HepG2 (cell line): ENCODE measurements at regions not wholly inside any gene's neighbourhood (a gene's known extent, or its start where the extent isn't known, plus 50 kb on each side); places are given as distances from the start of the nearest gene placed in this dataset.

ENCODE experiments used
- ATAC-seq: fragments of 200-7000 bp; cut with Tn5 transposase; 3 replicates; pipeline ENCODE4 v1.9.1; 2020; ENCODE audit warnings: mild to moderate bottlenecking, moderate library complexity
- BruUV-seq: library from RNA; stranded (reverse); fragments of 400-500 nt; replicated peaks from 2 replicates; lab custom pipeline; 2021; lab: Mats Ljungman, UMichigan
- CTCF ChIA-PET: fragments of 300-600 bp; formaldehyde crosslinking; extraction: SDS; loops from one replicate; lab custom pipeline; 2021; ENCODE audit warnings: low total read pairs, inconsistent platforms, low intra/inter-chr PET ratio; lab: Yijun Ruan, JAX
- POLR2A ChIA-PET: fragments of 350-600 bp; sonication (Branson Sonifier 250); formaldehyde crosslinking; loops from one replicate; lab custom pipeline; 2020; ENCODE audit warnings: antibody characterized with exemption, inconsistent platforms; lab: Yijun Ruan, JAX
- DNase-seq: peaks from one replicate; pipeline ENCODE4 v3.0.0-alpha.2; 2015; ENCODE audit warnings: low spot score
- FAIRE-seq: peaks from 3 replicates; lab custom pipeline; 2011; peaks lifted over from hg19 to GRCh38; lab: Jason Lieb, UNC
- H2AFZ ChIP-seq: one replicate; pipeline ENCODE4 v1.6.1; 2011; ENCODE audit warnings: low read length, inconsistent platforms
- H3K27ac ChIP-seq: fragments of 300-600 bp; 3 replicates; pipeline ENCODE4 v1.8.0; 2011; ENCODE audit warnings: mixed run types, mild to moderate bottlenecking, mixed read lengths, low read length, inconsistent platforms; ENCODE audit not compliant: insufficient read depth; ENCODE audit errors: extremely low read length
- H3K27me3 ChIP-seq, 2 experiments: fragments of 200-600 bp in 1 of 2; 2 replicates in 1 of 2; 3 replicates in 1 of 2; pipeline versions ENCODE4 v1.6.0 to v1.8.0; 2011; ENCODE audit warnings: low read length in 2 of 2, mild to moderate bottlenecking in 2 of 2, moderate library complexity in 2 of 2, inconsistent platforms in 1 of 2; ENCODE audit not compliant: insufficient read depth in 2 of 2, control insufficient read depth in 1 of 2
- H3K36me3 ChIP-seq, 2 experiments: fragments of 200-600 bp in 1 of 2; replicated peaks in 1 of 2; 2 replicates in 1 of 2; 3 replicates in 1 of 2; pipeline versions ENCODE4 v1.5.1 to v1.8.0; 2011; ENCODE audit warnings: low read length in 2 of 2, inconsistent platforms in 1 of 2; ENCODE audit not compliant: insufficient read depth in 2 of 2, control insufficient read depth in 1 of 2
- H3K4me1 ChIP-seq: 2 replicates; pipeline ENCODE4 v1.5.1; 2012; ENCODE audit warnings: low read length, inconsistent platforms; ENCODE audit not compliant: insufficient read depth
- H3K4me2 ChIP-seq: 2 replicates; pipeline ENCODE4 v1.6.0; 2011; ENCODE audit warnings: low read depth, low read length, inconsistent platforms
- H3K4me3 ChIP-seq, 3 experiments: fragments of 200-600 bp in 1 of 3; sonication (generic), shearing (Covaris generic) in 1 of 3; replicated peaks in 1 of 3; 2 replicates each; pipeline ENCODE4 v1.5.1; 2011 to 2016; ENCODE audit warnings: low read length in 3 of 3, inconsistent platforms in 2 of 3, low read depth in 2 of 3, mild to moderate bottlenecking in 2 of 3, control low read depth in 1 of 3, mixed read lengths in 1 of 3; ENCODE audit not compliant: insufficient read depth in 1 of 3
- H3K79me2 ChIP-seq: one replicate; pipeline ENCODE4 v1.6.1; 2011; ENCODE audit warnings: low read length, inconsistent platforms; ENCODE audit not compliant: insufficient read depth
- H3K9ac ChIP-seq: 2 replicates; pipeline ENCODE4 v1.6.0; 2011; ENCODE audit warnings: mild to moderate bottlenecking, low read depth, low read length, inconsistent platforms; ENCODE audit not compliant: insufficient read depth
- H3K9me3 ChIP-seq: 2 replicates; pipeline ENCODE4 v1.5.1; 2012; ENCODE audit warnings: mild to moderate bottlenecking, low read length
- H4K20me1 ChIP-seq: 2 replicates; pipeline ENCODE4 v1.6.0; 2011; ENCODE audit warnings: inconsistent platforms, mild to moderate bottlenecking, low read length, moderate library complexity; ENCODE audit not compliant: insufficient read depth
- CREB1 ChIP-seq, 2 experiments: fragments of 450-650 bp in 1 of 2; IDR thresholded peaks; 2 replicates each; pipeline ENCODE4 v1.6.1; 2016 to 2017; ENCODE audit warnings: control low read depth in 1 of 2, mild to moderate bottlenecking in 1 of 2, missing compliant biosample characterization in 1 of 2, missing genetic modification characterization in 1 of 2
- GTF3A ChIP-seq: sonication (generic); formaldehyde crosslinking; conservative IDR thresholded peaks from 2 replicates; pipeline ENCODE4 v1.4.0; 2020; ENCODE audit warnings: mild to moderate bottlenecking, missing genetic modification reagents
- NFE2 ChIP-seq: sonication (generic); formaldehyde crosslinking; IDR thresholded peaks from 2 replicates; pipeline ENCODE4 v1.4.0; 2020; ENCODE audit warnings: missing genetic modification reagents
- NR3C1 ChIP-seq: sonication (generic); formaldehyde crosslinking; IDR thresholded peaks from 2 replicates; pipeline ENCODE4 v1.4.0; 2020; ENCODE audit warnings: missing genetic modification reagents
- ZFY ChIP-seq: sonication (generic); formaldehyde crosslinking; IDR thresholded peaks from 2 replicates; pipeline ENCODE4 v1.4.0; 2020; ENCODE audit warnings: missing genetic modification reagents
- ZNF180 ChIP-seq: sonication (generic); formaldehyde crosslinking; IDR thresholded peaks from 2 replicates; pipeline ENCODE4 v1.4.0; 2020; ENCODE audit warnings: low read depth, missing genetic modification reagents, borderline replicate concordance
- ZNF530 ChIP-seq: sonication (generic); formaldehyde crosslinking; IDR thresholded peaks from 2 replicates; pipeline ENCODE4 v1.5.0; 2020; ENCODE audit warnings: low read depth, mild to moderate bottlenecking, missing genetic modification reagents
- ZNF629 ChIP-seq: sonication (generic); formaldehyde crosslinking; conservative IDR thresholded peaks from 2 replicates; pipeline ENCODE4 v1.5.0; 2020; ENCODE audit warnings: missing genetic modification reagents
- ZNF816 ChIP-seq: sonication (generic); formaldehyde crosslinking; IDR thresholded peaks from 2 replicates; pipeline ENCODE4 v1.8.0; 2022; ENCODE audit warnings: missing genetic modification reagents, mild to moderate bottlenecking, borderline replicate concordance
- WGBS: methylation state at CpG from one replicate; pipeline ENCODE4 v1.1.6; 2017; ENCODE audit warnings: low lambda C conversion rate; 5-methylcytosine and 5-hydroxymethylcytosine counted together
- in situ Hi-C: cut with HindIII; loops from 2 replicates; pipeline ENCODE4 v1.10.0; 2017; ENCODE audit warnings: low pct_unique_long_range_greater_than_20kb; ENCODE audit not compliant: extremely low pct_ligation_motif_present
- intact Hi-C: fragments of 100-400 bp; cut with micrococcal nuclease; formaldehyde crosslinking; loops from one replicate; pipeline ENCODE4 v1.10.0; 2022; ENCODE audit not compliant: unreplicated experiment

GRCh38 chr6:147979966-147980365 is 362.7 kb upstream of the SASH1 start:
- 49% methylated on average over 2 of the region's 2 CpGs for WGBS
- ATAC-seq (no peak), FAIRE-seq (no peak), DNase-seq (no peak)
- ChIA-PET POLR2A (no interaction called here), CTCF (no interaction called here)
- no peak overlapping the region for H3K4me3 ChIP-seq
- no TSS peak for BruUV-seq
- H3K27me3 ChIP-seq: 0 out of 5 replicates have a peak, but pooled peaks cover 0 to 4% of the 10 kb centered on the region in 2 experiments
- no peak overlapping the region for H3K27ac ChIP-seq
- H3K36me3 ChIP-seq: no peaks in the 10 kb centered on the region
- H3K4me2 ChIP-seq: no peak overlapping the region
- TF ChIP-seq ZNF629 (CRISPR knock-in tag) (no peak), ZNF180 (CRISPR knock-in tag) (no peak), NR3C1 (CRISPR knock-in tag) (no peak), NFE2 (CRISPR knock-in tag) (no peak), GTF3A (CRISPR knock-in tag) (no peak), ZNF816 (CRISPR knock-in tag) (no peak), CREB1 (IDR thresholded peaks at IDR 0.05) (no peak), CREB1 (CRISPR knock-in tag; IDR thresholded peaks at IDR 0.05) (no peak), ZNF530 (CRISPR knock-in tag) (no peak), ZFY (no peak)
- in situ Hi-C loops: loop anchor here (10.0 kb wide), 1 partner anchor 475 kb away; the partner anchor contains the start of gene SAMD5
- H3K4me1 ChIP-seq: no peaks in the 10 kb centered on the region
- intact Hi-C loops: no loop called here
- no peak overlapping the region for H3K9ac ChIP-seq
- H3K79me2 ChIP-seq: no peaks in the 10 kb centered on the region
- no peaks in the 10 kb centered on the region for H3K9me3 ChIP-seq
- H4K20me1 ChIP-seq: no peaks in the 10 kb centered on the region
- H2AFZ ChIP-seq: no peak overlapping the region
